Globus pallidus (tissue), 1 donor: ENCODE measurements at regions not wholly inside any gene's neighbourhood (a gene's known extent, or its start where the extent isn't known, plus 50 kb on each side); places are given as distances from the start of the nearest gene placed in this dataset.

Experiments
- DNase-seq: peaks from one replicate; pipeline ENCODE4 v3.0.0-alpha.2; 2015; ENCODE audit warnings: low spot score

DNA sequence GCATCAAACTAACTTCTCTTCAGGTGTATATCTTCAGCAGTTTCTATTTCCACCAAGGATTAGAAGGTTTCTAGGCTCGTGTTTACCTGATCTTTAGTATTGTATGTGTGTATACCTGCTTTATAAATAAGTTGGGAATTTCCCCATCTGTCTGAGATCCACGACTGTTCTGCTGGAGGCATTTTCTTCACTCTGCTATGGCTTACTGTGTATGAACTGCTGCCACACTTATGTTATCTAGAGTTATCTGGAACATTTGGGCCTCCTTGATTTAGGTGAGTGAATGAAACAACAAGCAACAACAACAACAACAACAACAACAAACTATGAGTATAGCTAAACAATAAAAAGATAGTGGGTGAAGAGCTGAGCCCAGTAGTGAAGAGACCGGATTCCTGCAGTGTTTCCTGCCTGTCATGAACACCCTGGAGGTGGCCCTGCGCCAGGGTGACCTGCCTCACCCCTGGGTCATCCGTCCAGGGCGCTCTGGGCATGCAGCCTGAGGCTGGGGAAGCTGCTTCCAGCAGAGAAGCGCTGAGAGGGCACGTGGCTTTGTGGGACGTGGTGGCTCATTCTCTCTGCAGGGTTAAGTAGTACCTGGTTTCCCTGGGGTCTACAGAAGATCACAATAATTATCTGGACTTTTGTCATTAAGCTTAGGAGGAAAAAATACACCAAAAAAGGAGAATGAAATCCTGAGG is 56.1 kb upstream of the GATA6 start:
- DNase-seq: no peak

DNA sequence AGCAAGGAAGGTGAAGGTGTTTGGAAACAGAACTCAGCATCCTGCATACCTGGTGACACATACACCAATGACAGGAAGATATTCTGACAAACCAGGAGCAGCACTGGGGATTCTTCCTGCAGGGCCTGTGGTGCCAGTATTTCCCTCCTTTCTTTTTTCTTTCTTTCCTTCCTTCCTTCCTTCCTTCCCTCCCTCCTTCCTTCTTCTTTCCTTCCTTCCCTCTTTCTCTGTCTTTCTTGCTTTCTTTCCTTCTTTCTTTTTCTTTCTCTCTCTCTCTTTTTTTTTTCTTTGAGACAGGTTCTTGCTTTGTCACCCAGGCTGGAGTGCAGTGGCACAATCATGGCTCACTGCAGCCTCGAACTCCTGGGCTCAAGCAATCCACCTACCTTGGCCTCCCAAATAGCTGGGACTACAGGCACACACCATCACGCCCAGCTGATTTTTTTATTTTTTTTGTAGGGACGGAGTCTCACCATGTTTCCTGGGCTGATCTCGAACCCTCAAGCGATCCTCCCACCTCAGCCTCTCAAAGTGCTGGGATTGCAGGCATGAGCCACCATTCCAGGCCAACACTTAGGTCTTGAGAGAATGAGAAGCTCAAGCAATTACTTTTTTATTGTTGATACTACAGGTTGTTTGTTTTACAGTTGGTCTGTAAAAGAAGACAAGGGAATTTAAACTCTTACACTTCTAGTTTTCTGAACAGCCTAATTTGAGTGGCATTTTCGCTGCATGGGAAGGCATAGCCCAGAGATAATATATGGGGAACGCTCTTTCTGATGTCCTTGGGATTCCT is 54.7 kb upstream of the GATA6 start:
- no peak for DNase-seq

DNA sequence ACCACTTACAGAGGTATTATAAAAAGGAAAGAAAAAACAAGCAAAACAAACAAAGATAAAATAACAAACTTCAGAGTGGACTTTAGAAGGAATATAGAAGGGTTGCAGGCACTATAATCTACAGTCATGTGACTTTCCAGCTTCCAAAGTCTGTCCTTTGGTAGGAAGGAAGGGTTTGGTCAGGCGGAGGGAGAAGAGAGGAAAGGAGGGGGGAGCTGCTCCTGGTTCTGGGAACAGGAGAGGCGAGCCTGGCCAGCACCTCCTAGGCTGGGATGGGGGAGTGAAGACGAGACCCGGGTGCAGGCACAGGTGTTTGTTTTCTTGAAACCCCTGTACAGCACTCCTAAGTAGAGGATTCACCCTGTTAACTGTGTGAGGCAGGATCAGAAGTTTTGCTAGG is 53.8 kb upstream of the GATA6 start:
- DNase-seq: no peak
